Activated CD4-positive, alpha-beta T cell treated with anti-CD3 and anti-CD28 coated beads, Interleukin-2, amount 10 ng/mL, durations not matched to agents 24 days and 14 days (primary cell): ENCODE measurements at regions not wholly inside any gene's neighbourhood (a gene's known extent, or its start where the extent isn't known, plus 50 kb on each side); places are given as distances from the start of the nearest gene placed in this dataset.

Source experiments
- DNase-seq: peaks from one replicate; pipeline ENCODE4 v3.0.0; 2022
- H3K27ac Mint-ChIP-seq: one replicate; pipeline ENCODE4 v1.8.0; 2022; ENCODE audit warnings: mild to moderate bottlenecking, mixed read lengths
- H3K27me3 Mint-ChIP-seq: one replicate; pipeline ENCODE4 v1.8.0; 2022; ENCODE audit warnings: mixed read lengths
- H3K36me3 Mint-ChIP-seq: one replicate; pipeline ENCODE4 v1.8.0; 2022; ENCODE audit warnings: low read depth, mild to moderate bottlenecking, mixed read lengths
- H3K4me1 Mint-ChIP-seq: one replicate; pipeline ENCODE4 v1.8.0; 2021; ENCODE audit warnings: mixed read lengths
- H3K4me3 Mint-ChIP-seq: one replicate; pipeline ENCODE4 v1.8.0; 2022; ENCODE audit warnings: mild to moderate bottlenecking, moderate library complexity, mixed read lengths
- H3K9me3 Mint-ChIP-seq: one replicate; pipeline ENCODE4 v1.8.0; 2021; ENCODE audit warnings: mixed read lengths
- intact Hi-C: fragments of 100-400 bp; cut with micrococcal nuclease; formaldehyde crosslinking; loops from one replicate; pipeline ENCODE4 v1.15.1; 2023

DNA sequence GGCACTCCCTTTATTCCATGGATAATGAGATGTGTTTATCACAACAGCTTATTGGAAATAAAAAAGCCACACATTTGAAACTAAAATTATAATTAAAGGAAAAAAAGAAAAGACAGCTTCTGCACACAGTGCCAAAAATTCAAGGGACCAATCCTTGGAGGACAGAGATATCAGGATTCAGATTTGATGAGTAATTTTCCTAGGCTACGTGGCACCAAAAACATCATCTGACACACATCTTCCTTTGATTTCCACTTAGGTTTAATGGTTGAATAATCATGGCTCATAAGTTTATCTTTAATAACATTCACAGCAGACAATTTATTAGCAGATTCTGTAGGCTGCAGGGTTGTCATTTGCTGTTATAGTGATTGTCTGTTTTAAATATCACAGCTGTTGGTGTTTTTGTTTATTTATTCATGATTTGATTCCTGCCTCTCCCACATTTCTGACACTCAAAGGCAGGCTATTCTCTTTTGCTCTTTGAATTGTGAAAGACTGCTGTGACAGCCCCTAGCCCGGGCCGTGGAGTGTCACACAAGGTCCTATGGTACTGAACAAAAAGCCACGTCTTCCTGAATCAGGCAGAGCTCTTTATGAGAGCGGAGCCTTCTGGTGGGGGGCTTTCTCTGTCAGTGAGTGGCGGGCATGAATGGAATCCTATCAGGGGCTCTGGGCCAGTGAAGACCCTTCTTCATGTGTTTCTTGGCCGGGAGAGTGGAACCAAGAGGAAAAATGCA is 708.5 kb downstream of the SQOR start:
- peaks cover 3% of the 10 kb centered on the region for H3K9me3 Mint-ChIP-seq
- no peaks in the 10 kb centered on the region for H3K36me3 Mint-ChIP-seq
- intact Hi-C loops: no loop called here
- H3K4me1 Mint-ChIP-seq: no peaks in the 10 kb centered on the region
- no peak overlapping the region for H3K4me3 Mint-ChIP-seq
- DNase-seq: no peak
- no peak overlapping the region for H3K27ac Mint-ChIP-seq
- H3K27me3 Mint-ChIP-seq: no peaks in the 10 kb centered on the region

DNA sequence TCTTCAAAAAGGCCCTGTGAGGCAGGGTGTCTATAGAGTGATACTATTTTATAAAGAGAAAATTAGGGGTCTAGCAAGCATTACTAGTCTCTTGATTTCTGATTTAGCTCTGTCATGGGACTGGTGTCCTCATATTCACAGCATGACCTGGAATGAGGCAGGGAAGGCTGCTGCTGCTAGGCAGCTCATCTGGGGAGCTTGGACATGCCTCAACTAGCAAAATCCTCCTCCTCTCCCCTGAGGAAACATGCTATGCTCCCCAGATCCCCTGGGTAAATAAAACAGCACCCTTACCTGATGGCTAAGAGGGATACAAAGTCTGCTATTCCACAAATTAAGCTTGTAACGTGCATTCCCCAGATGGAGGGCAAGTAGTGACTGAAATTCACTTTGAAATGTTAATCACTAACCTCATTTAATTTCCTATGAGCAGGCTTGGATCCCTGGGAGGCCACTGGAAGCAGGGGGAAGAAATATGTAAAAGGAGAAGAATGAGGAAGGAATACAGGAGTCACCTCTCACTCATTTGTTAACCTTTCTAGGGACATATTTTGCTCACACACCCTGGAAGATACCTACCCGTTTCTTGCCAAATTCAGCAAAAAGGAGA is 709.4 kb downstream of the SQOR start:
- intact Hi-C loops: no loop called here
- no peaks in the 10 kb centered on the region for H3K4me1 Mint-ChIP-seq
- H3K9me3 Mint-ChIP-seq: peaks cover 3% of the 10 kb centered on the region
- no peaks in the 10 kb centered on the region for H3K27me3 Mint-ChIP-seq
- no peak overlapping the region for H3K27ac Mint-ChIP-seq
- DNase-seq: no peak
- H3K36me3 Mint-ChIP-seq: no peaks in the 10 kb centered on the region
- H3K4me3 Mint-ChIP-seq: no peak overlapping the region

GRCh38 chr15:46344915-46345314 is 710.1 kb downstream of the SQOR start:
- no peaks in the 10 kb centered on the region for H3K4me1 Mint-ChIP-seq
- no peak overlapping the region for H3K27ac Mint-ChIP-seq
- no peaks in the 10 kb centered on the region for H3K36me3 Mint-ChIP-seq
- no peaks in the 10 kb centered on the region for H3K27me3 Mint-ChIP-seq
- DNase-seq: no peak
- H3K4me3 Mint-ChIP-seq: no peak overlapping the region
- intact Hi-C loops: no loop called here
- H3K9me3 Mint-ChIP-seq: peaks cover 3% of the 10 kb centered on the region

- Mint-ChIP-seq H3K27me3 (no peaks in the 10 kb centered on the region), H3K36me3 (no peaks in the 10 kb centered on the region), H3K4me3 (no peak overlapping the region), H3K4me1 (no peaks in the 10 kb centered on the region), H3K27ac (no peak overlapping the region), H3K9me3 (peaks cover 18% of the 10 kb centered on the region)
- DNase-seq: no peak
- intact Hi-C loops: no loop called here
These were observed 719.6 kb downstream of the SQOR start for GRCh38 chr15:46354443-46354842.

DNA sequence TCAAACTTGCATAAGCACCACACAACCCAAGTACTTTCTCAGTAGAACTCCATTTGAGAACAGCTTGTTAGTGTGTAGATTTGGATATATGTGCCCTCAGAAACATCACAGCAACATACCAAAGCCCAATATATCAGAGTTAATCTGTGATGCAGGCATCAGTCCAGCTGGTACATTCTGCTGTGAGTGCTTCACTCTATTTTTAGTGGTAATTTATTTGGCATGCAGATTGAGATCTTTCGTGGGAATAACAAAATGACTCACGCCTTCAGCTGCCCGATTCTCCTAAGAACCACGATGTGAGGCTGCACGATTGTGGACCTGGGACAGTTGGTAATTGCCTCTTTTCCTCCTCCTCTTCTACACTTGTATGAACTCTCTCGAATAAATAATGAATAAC is 730.7 kb downstream of the SQOR start:
- Mint-ChIP-seq H3K36me3 (no peaks in the 10 kb centered on the region), H3K27me3 (no peaks in the 10 kb centered on the region), H3K27ac (no peak overlapping the region), H3K9me3 (peaks cover 17% of the 10 kb centered on the region), H3K4me1 (no peaks in the 10 kb centered on the region), H3K4me3 (no peak overlapping the region)
- intact Hi-C loops: no loop called here
- DNase-seq: no peak

GRCh38 chr15:46366360-46367007 is 731.7 kb downstream of the SQOR start:
- Mint-ChIP-seq H3K36me3 (no peaks in the 10 kb centered on the region), H3K9me3 (peaks cover 24% of the 10 kb centered on the region), H3K27ac (no peak overlapping the region), H3K27me3 (no peaks in the 10 kb centered on the region), H3K4me1 (no peaks in the 10 kb centered on the region), H3K4me3 (no peak overlapping the region)
- no peak for DNase-seq
- intact Hi-C loops: no loop called here

GRCh38 chr15:46383978-46384377 is 749.1 kb downstream of the SQOR start:
- H3K27me3 Mint-ChIP-seq: no peaks in the 10 kb centered on the region
- DNase-seq: no peak
- H3K27ac Mint-ChIP-seq: no peak overlapping the region
- H3K36me3 Mint-ChIP-seq: no peaks in the 10 kb centered on the region
- no peaks in the 10 kb centered on the region for H3K4me1 Mint-ChIP-seq
- H3K9me3 Mint-ChIP-seq: peaks cover 12% of the 10 kb centered on the region
- intact Hi-C loops: no loop called here
- no peak overlapping the region for H3K4me3 Mint-ChIP-seq

DNA sequence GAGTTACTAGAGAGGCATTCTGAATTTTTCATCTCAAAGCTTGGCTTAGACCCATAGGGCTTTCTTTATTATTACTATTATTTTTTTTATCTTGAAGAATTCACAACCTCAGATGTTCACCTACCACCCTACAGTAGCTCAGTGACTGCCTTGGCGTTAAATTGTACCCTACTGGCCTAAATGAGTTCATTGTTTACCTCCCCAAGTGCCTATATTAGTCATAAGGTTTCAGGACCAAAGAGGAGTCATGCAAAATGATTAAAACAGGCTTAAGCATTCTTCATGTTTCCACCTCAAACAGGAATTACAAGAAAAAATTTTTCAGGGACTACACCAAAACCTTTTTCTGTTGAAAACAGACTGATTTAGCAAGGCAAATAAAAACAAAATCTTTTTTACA is 751.5 kb downstream of the SQOR start:
- H3K4me3 Mint-ChIP-seq: no peak overlapping the region

GRCh38 chr15:46389739-46390138 is 754.9 kb downstream of the SQOR start:
- H3K36me3 Mint-ChIP-seq: no peaks in the 10 kb centered on the region
- H3K9me3 Mint-ChIP-seq: peaks cover 3% of the 10 kb centered on the region
- no peaks in the 10 kb centered on the region for H3K4me1 Mint-ChIP-seq
- intact Hi-C loops: no loop called here
- H3K27ac Mint-ChIP-seq: no peak overlapping the region
- DNase-seq: no peak
- H3K4me3 Mint-ChIP-seq: no peak overlapping the region
- no peaks in the 10 kb centered on the region for H3K27me3 Mint-ChIP-seq

More for the DNA sequence above, 751.5 kb downstream of the SQOR start:
- Mint-ChIP-seq H3K27ac (no peak overlapping the region), H3K36me3 (no peaks in the 10 kb centered on the region), H3K9me3 (peaks cover 7% of the 10 kb centered on the region), H3K4me1 (no peaks in the 10 kb centered on the region), H3K27me3 (no peaks in the 10 kb centered on the region)
- no peak for DNase-seq
- intact Hi-C loops: no loop called here

DNA sequence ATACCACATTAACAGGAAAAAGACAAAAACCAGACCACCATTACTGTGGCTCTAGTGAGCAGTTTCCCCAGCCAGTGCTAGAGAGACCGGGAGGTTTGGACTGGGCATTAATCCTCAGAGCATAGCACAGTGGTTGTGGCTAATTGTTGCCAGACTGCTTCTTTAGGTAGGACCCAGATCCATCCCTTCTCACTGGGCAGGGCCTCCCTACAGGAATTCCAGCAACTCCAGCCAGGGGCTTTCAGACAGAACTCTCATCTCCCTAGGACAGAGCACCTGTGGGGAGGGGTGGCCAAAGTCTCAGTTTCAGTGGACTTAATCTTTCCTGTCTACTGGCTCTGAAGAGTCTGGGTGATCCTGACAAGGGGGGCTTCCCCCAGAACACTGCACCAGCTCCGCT is 759.6 kb downstream of the SQOR start:
- peaks cover 9% of the 10 kb centered on the region for H3K9me3 Mint-ChIP-seq
- H3K36me3 Mint-ChIP-seq: no peaks in the 10 kb centered on the region
- DNase-seq: no peak
- no peak overlapping the region for H3K27ac Mint-ChIP-seq
- no peaks in the 10 kb centered on the region for H3K4me1 Mint-ChIP-seq
- H3K4me3 Mint-ChIP-seq: no peak overlapping the region
- intact Hi-C loops: no loop called here
- H3K27me3 Mint-ChIP-seq: no peaks in the 10 kb centered on the region

GRCh38 chr15:46408312-46408711 is 773.5 kb downstream of the SQOR start:
- DNase-seq: no peak
- H3K27me3 Mint-ChIP-seq: no peaks in the 10 kb centered on the region
- no peaks in the 10 kb centered on the region for H3K36me3 Mint-ChIP-seq
- H3K27ac Mint-ChIP-seq: no peak overlapping the region
- H3K4me1 Mint-ChIP-seq: no peaks in the 10 kb centered on the region
- intact Hi-C loops: no loop called here
- H3K9me3 Mint-ChIP-seq: peaks cover 3% of the 10 kb centered on the region
- H3K4me3 Mint-ChIP-seq: no peak overlapping the region

DNA sequence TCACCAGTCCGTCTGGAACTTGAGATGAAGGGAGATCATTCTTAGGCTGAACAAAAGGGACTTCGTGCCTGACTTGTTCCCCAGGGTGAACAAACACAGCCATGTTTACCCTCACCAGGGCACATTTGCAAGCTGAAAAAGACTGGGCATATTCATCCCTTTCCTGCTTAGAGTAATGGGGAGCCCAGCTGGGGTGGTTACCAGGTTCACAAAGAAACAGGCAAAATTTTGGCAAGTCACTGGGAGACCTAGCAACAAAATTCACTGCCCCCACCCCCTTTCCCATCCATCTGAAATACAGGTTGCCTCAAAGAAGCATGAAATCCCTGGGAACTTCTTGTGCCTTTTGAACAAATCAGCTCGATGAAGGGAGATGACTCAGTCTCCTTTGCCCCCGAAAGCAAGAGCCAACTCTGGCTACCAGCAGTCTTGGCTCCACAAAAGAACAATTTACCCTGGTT is 775.0 kb downstream of the SQOR start:
- H3K4me1 Mint-ChIP-seq: no peaks in the 10 kb centered on the region
- no peak for DNase-seq
- no peak overlapping the region for H3K27ac Mint-ChIP-seq
- H3K9me3 Mint-ChIP-seq: peaks cover 3% of the 10 kb centered on the region
- no peaks in the 10 kb centered on the region for H3K36me3 Mint-ChIP-seq
- H3K4me3 Mint-ChIP-seq: no peak overlapping the region
- no peaks in the 10 kb centered on the region for H3K27me3 Mint-ChIP-seq
- intact Hi-C loops: no loop called here

DNA sequence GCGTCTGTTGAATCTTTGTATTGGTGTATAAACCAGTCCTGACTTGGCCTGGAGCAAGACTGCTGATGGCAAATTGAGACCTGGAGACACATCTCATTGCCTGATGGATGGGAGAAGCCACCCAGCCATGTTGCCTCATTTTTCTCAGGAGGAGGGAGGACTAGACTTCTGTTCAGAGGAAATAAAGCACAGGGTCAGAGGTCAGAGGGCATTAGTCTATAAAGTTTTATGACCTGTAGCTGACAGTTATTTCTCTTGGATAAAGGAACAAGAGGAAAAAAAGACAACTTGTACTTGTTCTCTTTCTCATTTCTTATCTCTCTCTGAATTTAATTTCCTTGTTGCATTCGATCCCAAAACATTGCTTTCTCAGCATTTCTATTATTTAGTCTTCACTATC is 775.9 kb downstream of the SQOR start:
- H3K9me3 Mint-ChIP-seq: peaks cover 3% of the 10 kb centered on the region
- no peak overlapping the region for H3K27ac Mint-ChIP-seq
- H3K4me3 Mint-ChIP-seq: no peak overlapping the region
- no peak for DNase-seq
- no peaks in the 10 kb centered on the region for H3K27me3 Mint-ChIP-seq
- no peaks in the 10 kb centered on the region for H3K4me1 Mint-ChIP-seq
- no peaks in the 10 kb centered on the region for H3K36me3 Mint-ChIP-seq
- intact Hi-C loops: no loop called here

DNA sequence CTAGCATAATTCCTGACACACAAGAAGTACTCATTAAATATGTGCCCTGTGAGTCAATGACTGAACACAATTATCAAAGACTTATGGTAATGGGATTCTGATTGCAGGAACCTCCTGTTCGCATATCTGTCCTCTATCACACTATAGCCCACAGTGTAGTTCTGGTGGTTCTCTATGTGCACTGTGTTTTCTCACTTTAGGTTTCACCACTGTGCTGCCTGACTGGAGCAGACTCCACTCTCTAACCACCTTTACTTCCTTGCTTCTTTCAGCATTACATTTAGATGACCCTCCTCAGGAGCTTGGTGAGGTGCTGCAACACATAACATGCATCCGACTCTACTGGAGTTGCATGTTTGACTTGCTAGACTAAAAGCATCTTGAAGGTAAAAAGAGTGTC is 777.1 kb downstream of the SQOR start:
- Mint-ChIP-seq H3K36me3 (no peaks in the 10 kb centered on the region), H3K27ac (no peak overlapping the region), H3K9me3 (peaks cover 3% of the 10 kb centered on the region), H3K4me3 (no peak overlapping the region), H3K4me1 (no peaks in the 10 kb centered on the region), H3K27me3 (no peaks in the 10 kb centered on the region)
- DNase-seq: no peak
- intact Hi-C loops: no loop called here
